ENCODE measurements at regions not wholly inside any gene's neighbourhood (a gene's known extent, or its start where the extent isn't known, plus 50 kb on each side); places are given as distances from the start of the nearest gene placed in this dataset.
"Not testable (repeated sequence)": the region's sequence is repeated elsewhere in the genome, so short reads cannot be mapped to it uniquely, and the experiment has no call there.

- DNase-seq (ENCODE audit: low spot score), result no peak
- no peak for TF ChIP-seq CTCF (IDR thresholded peaks at IDR 0.05; ENCODE audit: borderline replicate concordance, control extremely low read depth, extremely low read depth, insufficient read depth, missing control alignments)
- in situ Hi-C loops (cut with MboI; ENCODE audit: low sequenced_read_pairs, unreplicated experiment), result no loop called here
Observed at GRCh38 chr2:184154438-184154837, 443.9 kb upstream of the ZNF804A start.

DNA sequence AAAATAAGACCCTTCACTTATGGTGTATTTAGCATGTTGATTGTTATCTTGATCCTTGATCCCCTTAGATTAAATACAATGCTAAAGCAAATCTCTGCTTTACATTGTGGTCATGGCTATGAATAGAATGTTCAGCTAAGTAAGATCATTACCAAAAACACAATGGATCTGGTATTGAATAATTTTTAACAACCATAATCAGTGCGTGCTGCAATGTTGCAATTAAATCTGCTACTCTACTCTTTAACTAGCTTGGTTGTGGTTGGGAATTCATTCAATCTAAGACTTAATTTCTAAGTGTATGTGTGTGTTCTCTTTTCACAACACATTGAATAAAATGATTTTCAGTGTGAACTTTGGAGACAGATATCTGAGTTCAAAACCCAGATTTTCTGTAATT, 442.5 kb upstream of the ZNF804A start:
- no peak for DNase-seq (ENCODE audit: low spot score)
- no peak for TF ChIP-seq CTCF (IDR thresholded peaks at IDR 0.05; ENCODE audit: borderline replicate concordance, control extremely low read depth, extremely low read depth, insufficient read depth, missing control alignments)
- in situ Hi-C loops (cut with MboI; ENCODE audit: low sequenced_read_pairs, unreplicated experiment), result no loop called here

DNA sequence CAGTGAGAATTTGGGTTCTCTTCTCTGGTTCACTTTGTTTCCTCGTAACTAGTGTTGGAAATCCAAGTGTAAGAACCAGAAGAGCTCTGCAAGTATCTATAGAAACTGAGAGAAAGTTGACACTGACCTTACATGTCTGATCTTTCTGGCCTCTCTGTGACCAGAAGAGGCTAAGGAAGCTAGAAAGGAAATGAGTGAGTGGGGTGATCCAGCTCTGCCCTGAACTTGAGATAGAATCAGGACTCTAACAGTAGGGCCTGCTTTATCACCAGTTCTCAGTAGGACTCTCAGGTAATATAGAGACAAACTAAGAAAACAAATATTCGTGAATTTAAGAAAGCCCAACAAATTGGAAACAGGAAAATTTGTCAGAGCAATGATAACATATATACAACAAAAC, 441.2 kb upstream of the ZNF804A start:
- TF ChIP-seq CTCF (IDR thresholded peaks at IDR 0.05; ENCODE audit: borderline replicate concordance, control extremely low read depth, extremely low read depth, insufficient read depth, missing control alignments), result no peak
- in situ Hi-C loops (cut with MboI; ENCODE audit: low sequenced_read_pairs, unreplicated experiment), result no loop called here
- DNase-seq (ENCODE audit: low spot score), result no peak

DNA sequence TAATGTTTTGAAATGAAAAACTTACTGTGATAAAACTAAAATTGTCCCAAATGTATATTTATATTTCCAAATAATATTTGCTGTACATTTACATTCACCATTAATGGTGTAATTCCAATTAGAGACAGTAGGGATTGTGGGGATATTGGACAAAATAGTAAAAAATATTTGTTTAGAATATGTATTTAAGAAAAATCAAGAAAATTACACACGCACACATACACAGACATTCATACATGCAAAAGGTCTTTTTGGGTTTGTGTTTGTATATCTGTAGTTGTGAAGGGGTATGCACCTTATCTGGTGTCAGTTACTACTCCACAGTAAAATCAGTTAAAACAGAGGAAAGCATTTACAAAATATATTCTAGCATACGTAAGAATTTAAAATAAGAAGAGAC, 435.9 kb upstream of the ZNF804A start:
- no peak for DNase-seq (ENCODE audit: low spot score)
- no peak for TF ChIP-seq CTCF (IDR thresholded peaks at IDR 0.05; ENCODE audit: borderline replicate concordance, control extremely low read depth, extremely low read depth, insufficient read depth, missing control alignments)
- in situ Hi-C loops (cut with MboI; ENCODE audit: low sequenced_read_pairs, unreplicated experiment), result no loop called here

GRCh38 chr2:184168823-184169222, 429.5 kb upstream of the ZNF804A start:
- in situ Hi-C loops (cut with MboI; ENCODE audit: low sequenced_read_pairs, unreplicated experiment), result not testable (repeated sequence)

GRCh38 chr2:184169366-184169765, 429.0 kb upstream of the ZNF804A start:
- no peak for DNase-seq (ENCODE audit: low spot score)
- in situ Hi-C loops (cut with MboI; ENCODE audit: low sequenced_read_pairs, unreplicated experiment), result no loop called here
- TF ChIP-seq CTCF (IDR thresholded peaks at IDR 0.05; ENCODE audit: borderline replicate concordance, control extremely low read depth, extremely low read depth, insufficient read depth, missing control alignments), result no peak

More at GRCh38 chr2:184168823-184169222, 429.5 kb upstream of the ZNF804A start:
- not testable (repeated sequence) for DNase-seq (ENCODE audit: low spot score)

DNA sequence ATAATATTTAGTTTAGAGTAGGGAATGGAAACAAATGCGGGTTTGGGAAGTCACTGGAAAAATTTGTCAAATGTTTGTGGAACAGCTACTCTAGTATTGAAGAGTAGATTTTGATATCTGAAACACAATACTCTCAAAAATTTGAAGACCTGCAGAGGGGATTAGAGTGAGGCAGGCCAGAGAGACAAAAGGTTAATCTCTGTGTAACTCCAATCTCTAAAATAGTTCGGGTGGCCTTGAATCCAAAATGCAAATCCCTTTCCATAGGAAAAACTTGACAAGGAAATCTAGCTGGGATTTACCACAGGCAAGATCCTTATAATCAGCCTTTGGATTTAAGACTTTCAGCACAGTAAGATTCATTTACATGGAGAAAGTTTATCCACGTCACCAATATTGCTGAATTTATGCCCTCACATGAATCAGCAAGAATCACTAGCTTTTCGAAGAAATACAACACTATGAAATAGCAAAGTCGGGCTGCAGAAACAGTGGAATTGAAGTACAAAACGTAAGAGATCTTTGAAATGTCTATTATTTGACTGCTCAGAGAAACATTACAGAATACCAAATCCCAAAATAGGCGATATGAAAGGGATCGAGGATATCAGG, 423.7 kb upstream of the ZNF804A start:
- DNase-seq (ENCODE audit: low spot score), result no peak
- in situ Hi-C loops (cut with MboI; ENCODE audit: low sequenced_read_pairs, unreplicated experiment), result no loop called here
- TF ChIP-seq CTCF (IDR thresholded peaks at IDR 0.05; ENCODE audit: borderline replicate concordance, control extremely low read depth, extremely low read depth, insufficient read depth, missing control alignments), result no peak
